ENCODE measurements at regions not wholly inside any gene's neighbourhood (a gene's known extent, or its start where the extent isn't known, plus 50 kb on each side); places are given as distances from the start of the nearest gene placed in this dataset.
A peak's percentile ranks its signal among the peaks of the same experiment; 100 is the strongest.

GRCh38 chr3:194276768-194277103 lies 74.4 kb downstream of the CPN2 start:
- intact Hi-C loops (cut with DNase I), result loop anchor here in 1 of 2 donors (10.0 kb wide), 1 partner anchor 272 kb away; no protein-coding TSS in a partner anchor
- Histone ChIP-seq H3K27ac (peak overlapping the region; percentile 85), H3K4me1 (peaks cover 35% of the 10 kb centered on the region), H3K36me3 (ENCODE audit: insufficient read depth in 1 of 2, low read depth in 1 of 2) (no peaks in the 10 kb centered on the region), H3K9me3 (no peaks in the 10 kb centered on the region), H3K4me3 (no peak overlapping the region), H3K27me3 (ENCODE audit: insufficient read depth in 3 of 3, low read length in 2 of 3) (no peaks in the 10 kb centered on the region)
- no peak for TF ChIP-seq CTCF (IDR thresholded peaks at IDR 0.05)
- WGBS, 3 donors, result 10 to 22% (median 11%) methylated on average over 4 of the region's 4 CpGs
- ATAC-seq (peak in 3 of 4 donors; percentile 64 to 79 (median 73)), DNase-seq (no peak)

DNA sequence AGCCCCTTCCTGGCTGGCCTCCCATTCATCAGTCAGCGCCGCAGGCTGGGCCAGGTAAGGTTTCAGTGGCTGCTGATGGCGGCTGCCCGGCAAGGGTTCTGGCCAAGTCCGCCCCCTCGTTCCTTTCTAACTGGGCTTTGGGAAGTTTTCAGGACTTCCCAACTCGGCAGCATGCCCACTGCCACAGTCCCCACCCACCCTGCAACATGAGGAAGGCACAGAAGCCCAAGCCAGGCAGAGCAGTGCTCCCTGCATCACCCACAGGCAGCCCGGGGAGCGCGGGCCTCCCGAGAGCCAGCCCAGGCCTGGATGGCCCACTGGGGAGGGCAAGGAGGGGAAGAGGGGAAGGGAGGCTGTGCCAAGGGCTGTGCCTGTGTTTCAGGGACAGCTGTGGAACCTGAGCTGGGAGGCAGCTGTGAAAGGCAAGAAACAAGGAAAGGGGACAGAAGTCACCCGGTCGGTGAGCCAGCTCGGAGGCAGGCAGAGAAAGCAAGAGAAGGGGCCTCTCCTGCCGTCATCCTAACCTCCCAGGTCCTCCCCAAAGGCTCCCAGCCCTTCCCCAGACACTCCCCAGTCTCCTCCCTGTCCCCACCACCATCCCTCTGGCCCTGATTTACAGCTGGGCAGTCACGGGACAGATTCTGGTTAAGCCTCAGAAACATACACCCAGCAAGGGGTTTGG lies 73.9 kb downstream of the CPN2 start:
- no peaks in the 10 kb centered on the region for H3K27me3 ChIP-seq (ENCODE audit: insufficient read depth in 3 of 3, low read length in 2 of 3)
- intact Hi-C loops (cut with DNase I), result loop anchor here in 1 of 2 donors (10.0 kb wide), 1 partner anchor 272 kb away; no protein-coding TSS in a partner anchor
- peak overlapping the region; percentile 85 for H3K27ac ChIP-seq
- 9 to 12% (median 9%) methylated on average over 14 to 16 of the region's 16 CpGs for WGBS, 3 donors
- no peak for TF ChIP-seq CTCF (IDR thresholded peaks at IDR 0.05)
- DNase-seq (peak; percentile 79 to 85), ATAC-seq (peak; percentile 83 to 89 (median 86))
- peak overlapping the region; percentile 17 for H3K4me3 ChIP-seq
- H3K9me3 ChIP-seq, result no peaks in the 10 kb centered on the region
- peaks cover 35% of the 10 kb centered on the region for H3K4me1 ChIP-seq
- H3K36me3 ChIP-seq (ENCODE audit: insufficient read depth in 1 of 2, low read depth in 1 of 2), result no peaks in the 10 kb centered on the region

DNA sequence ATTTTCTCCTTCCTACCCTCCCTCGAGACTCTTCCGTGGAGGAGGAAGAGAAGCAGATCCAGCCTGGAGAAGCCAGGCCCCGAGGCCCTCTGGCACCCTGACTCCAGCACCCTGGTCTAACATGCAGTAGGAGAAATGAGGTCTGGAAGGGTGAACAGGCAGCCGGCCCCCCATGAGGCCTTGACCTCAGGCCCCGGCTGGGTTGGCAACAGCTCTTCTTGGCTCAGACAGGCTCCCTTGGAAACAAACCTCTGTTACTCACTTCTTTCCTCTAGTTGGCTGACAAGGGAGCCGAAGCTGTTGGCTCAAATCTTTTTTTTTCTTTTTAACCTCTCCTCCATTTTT lies 73.4 kb downstream of the CPN2 start:
- WGBS, 3 donors, result 0 to 12% (median 6%) methylated on average over 6 of the region's 6 CpGs
- intact Hi-C loops (cut with DNase I), result loop anchor here in 1 of 2 donors (10.0 kb wide), 1 partner anchor 273 kb away; no protein-coding TSS in a partner anchor
- ATAC-seq, result peak; percentile 25 to 78 (median 58)

DNA sequence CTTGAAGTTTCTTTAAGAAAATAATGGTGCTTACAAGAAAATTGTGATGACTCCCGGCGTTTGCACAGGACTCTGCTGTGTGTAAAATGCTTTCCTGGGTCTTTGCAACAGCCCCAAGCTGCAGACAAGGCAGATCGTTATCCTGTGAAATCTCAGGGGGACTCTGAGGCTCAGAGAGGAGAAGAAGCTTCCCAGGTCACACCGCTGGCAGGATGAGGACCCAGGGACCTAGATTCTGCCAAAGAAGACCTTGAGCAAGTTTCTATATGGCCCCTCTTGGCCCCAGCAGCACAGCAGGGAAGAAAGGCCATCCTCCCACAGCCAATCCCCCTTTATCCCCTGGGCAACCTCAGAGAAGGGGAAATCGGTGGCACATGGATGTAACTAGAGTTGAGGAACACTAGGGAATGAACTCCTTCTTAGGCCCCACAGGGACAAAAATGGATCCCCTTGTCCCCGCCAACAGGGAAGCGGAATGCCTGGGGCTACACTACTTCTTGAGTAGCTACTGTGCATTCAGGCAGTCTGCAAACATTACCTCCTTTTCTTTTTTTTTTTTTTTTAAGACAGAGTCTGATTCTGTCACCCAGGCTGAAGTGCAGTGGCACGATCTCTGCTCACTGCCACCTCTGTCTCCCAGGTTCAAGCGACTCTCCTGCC lies 72.8 kb downstream of the CPN2 start:
- ATAC-seq (no peak), DNase-seq (no peak)
- 61 to 72% (median 64%) methylated on average over 9 of the region's 9 CpGs for WGBS, 3 donors
- no peaks in the 10 kb centered on the region for H3K36me3 ChIP-seq (ENCODE audit: insufficient read depth in 1 of 2, low read depth in 1 of 2)
- no peaks in the 10 kb centered on the region for H3K9me3 ChIP-seq
- H3K4me3 ChIP-seq, result no peak overlapping the region
- peaks cover 35% of the 10 kb centered on the region for H3K4me1 ChIP-seq
- no peak for TF ChIP-seq CTCF (IDR thresholded peaks at IDR 0.05)
- H3K27me3 ChIP-seq (ENCODE audit: insufficient read depth in 3 of 3, low read length in 2 of 3), result no peaks in the 10 kb centered on the region
- intact Hi-C loops (cut with DNase I), result loop anchor here in 1 of 2 donors (10.0 kb wide), 1 partner anchor 274 kb away; no protein-coding TSS in a partner anchor
- peak overlapping the region; percentile 85 for H3K27ac ChIP-seq

More for the DNA sequence above, 73.4 kb downstream of the CPN2 start:
- Histone ChIP-seq H3K36me3 (ENCODE audit: insufficient read depth in 1 of 2, low read depth in 1 of 2) (no peaks in the 10 kb centered on the region), H3K9me3 (no peaks in the 10 kb centered on the region), H3K27ac (peak overlapping the region; percentile 85), H3K4me1 (peaks cover 35% of the 10 kb centered on the region), H3K27me3 (ENCODE audit: insufficient read depth in 3 of 3, low read length in 2 of 3) (no peaks in the 10 kb centered on the region), H3K4me3 (peak overlapping the region; percentile 17)
- DNase-seq, result peak; percentile 71 to 82
- no peak for TF ChIP-seq CTCF (IDR thresholded peaks at IDR 0.05)
